DND-41 (cell line): ENCODE measurements at regions not wholly inside any gene's neighbourhood (a gene's known extent, or its start where the extent isn't known, plus 50 kb on each side); places are given as distances from the start of the nearest gene placed in this dataset.

ENCODE experiments used
- ATAC-seq: fragments of 200-7000 bp; cut with Tn5 transposase; 3 replicates; pipeline ENCODE4 v1.9.1; 2021; ENCODE audit warnings: low read depth; ENCODE audit not compliant: insufficient read depth
- DNase-seq: peaks from one replicate; pipeline ENCODE4 v3.0.0-alpha.2; 2020
- H2AFZ ChIP-seq: 2 replicates; pipeline ENCODE4 v1.6.0; 2012; ENCODE audit warnings: low read depth, low read length
- H3K27ac ChIP-seq: 2 replicates; pipeline ENCODE4 v1.5.1; 2012; ENCODE audit warnings: low read length, inconsistent platforms
- H3K27me3 ChIP-seq: fragments of 200-600 bp; sonication (generic); 2 replicates; pipeline ENCODE4 v1.6.0; 2012; ENCODE audit warnings: low read length, mild to moderate bottlenecking, inconsistent platforms; ENCODE audit not compliant: insufficient read depth, poor library complexity
- H3K36me3 ChIP-seq: 2 replicates; pipeline ENCODE4 v1.5.1; 2012; ENCODE audit warnings: low read length, inconsistent platforms; ENCODE audit not compliant: insufficient read depth
- H3K4me1 ChIP-seq: 2 replicates; pipeline ENCODE4 v1.5.1; 2012; ENCODE audit warnings: mild to moderate bottlenecking, low read length; ENCODE audit not compliant: insufficient read depth
- H3K4me2 ChIP-seq: 2 replicates; pipeline ENCODE4 v1.6.0; 2012; ENCODE audit warnings: mild to moderate bottlenecking, moderate library complexity, low read length, inconsistent platforms; ENCODE audit not compliant: insufficient read depth
- H3K4me3 ChIP-seq, 2 experiments: fragments of 200-600 bp in 1 of 2; shearing (Covaris generic) in 1 of 2; 2 replicates each; pipeline ENCODE4 v1.5.1; 2012 to 2016; ENCODE audit warnings: inconsistent platforms in 2 of 2, low read length in 2 of 2, mild to moderate bottlenecking in 2 of 2, low read depth in 1 of 2, moderate library complexity in 1 of 2
- H3K79me2 ChIP-seq: 2 replicates; pipeline ENCODE4 v1.6.0; 2012; ENCODE audit warnings: low read length, inconsistent platforms; ENCODE audit not compliant: insufficient read depth
- H3K9ac ChIP-seq: 2 replicates; pipeline ENCODE4 v1.6.0; 2012; ENCODE audit warnings: low read depth, mild to moderate bottlenecking, inconsistent platforms, low read length, moderate library complexity
- H3K9me3 ChIP-seq: 2 replicates; pipeline ENCODE4 v1.5.1; 2012; ENCODE audit warnings: low read length, moderate library complexity, mild to moderate bottlenecking, inconsistent platforms; ENCODE audit not compliant: insufficient read depth, severe bottlenecking
- H4K20me1 ChIP-seq: 2 replicates; pipeline ENCODE4 v1.6.0; 2012; ENCODE audit warnings: low read length; ENCODE audit not compliant: insufficient read depth
- EZH2 ChIP-seq: IDR thresholded peaks from 3 replicates; pipeline ENCODE4 v1.6.1; 2012; ENCODE audit warnings: borderline replicate concordance, low read depth, mild to moderate bottlenecking, moderate library complexity, low read length, inconsistent platforms; ENCODE audit not compliant: severe bottlenecking
- TF ChIP-seq, protein P1 (sequence below): IDR thresholded peaks from 2 replicates; pipeline ENCODE4 v1.5.1; 2012; ENCODE audit warnings: borderline replicate concordance, low read length, moderate library complexity, mild to moderate bottlenecking; ENCODE audit not compliant: poor library complexity, severe bottlenecking; ENCODE audit errors: extremely low read depth

DNA sequence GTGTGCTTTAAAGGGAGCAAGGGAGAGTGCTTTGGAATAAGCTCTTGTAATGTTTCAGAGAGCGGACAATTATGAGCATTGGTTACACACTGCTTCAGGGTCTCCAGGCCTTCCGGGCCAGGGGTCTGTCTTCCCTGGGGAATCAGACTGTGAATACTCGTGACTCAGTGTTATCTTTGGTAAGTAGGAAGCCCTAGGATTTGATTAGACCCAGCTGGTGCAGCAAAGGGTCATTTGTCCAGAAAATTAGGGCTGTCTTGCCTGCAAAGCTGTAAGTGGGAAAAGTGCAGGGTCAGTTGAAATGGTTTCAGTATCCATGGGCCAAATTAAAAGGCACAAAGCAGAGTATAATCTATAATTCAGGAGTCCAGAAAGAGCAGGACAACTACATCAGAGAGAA, 475.6 kb downstream of the MED13L start:
- H3K79me2 ChIP-seq, result no peaks in the 10 kb centered on the region
- DNase-seq (no peak), ATAC-seq (no peak)
- H3K9ac ChIP-seq, result no peak overlapping the region
- no peaks in the 10 kb centered on the region for H3K4me1 ChIP-seq
- no peak overlapping the region for H2AFZ ChIP-seq
- H3K4me3 ChIP-seq, result no peak overlapping the region
- TF ChIP-seq, protein P1, sequence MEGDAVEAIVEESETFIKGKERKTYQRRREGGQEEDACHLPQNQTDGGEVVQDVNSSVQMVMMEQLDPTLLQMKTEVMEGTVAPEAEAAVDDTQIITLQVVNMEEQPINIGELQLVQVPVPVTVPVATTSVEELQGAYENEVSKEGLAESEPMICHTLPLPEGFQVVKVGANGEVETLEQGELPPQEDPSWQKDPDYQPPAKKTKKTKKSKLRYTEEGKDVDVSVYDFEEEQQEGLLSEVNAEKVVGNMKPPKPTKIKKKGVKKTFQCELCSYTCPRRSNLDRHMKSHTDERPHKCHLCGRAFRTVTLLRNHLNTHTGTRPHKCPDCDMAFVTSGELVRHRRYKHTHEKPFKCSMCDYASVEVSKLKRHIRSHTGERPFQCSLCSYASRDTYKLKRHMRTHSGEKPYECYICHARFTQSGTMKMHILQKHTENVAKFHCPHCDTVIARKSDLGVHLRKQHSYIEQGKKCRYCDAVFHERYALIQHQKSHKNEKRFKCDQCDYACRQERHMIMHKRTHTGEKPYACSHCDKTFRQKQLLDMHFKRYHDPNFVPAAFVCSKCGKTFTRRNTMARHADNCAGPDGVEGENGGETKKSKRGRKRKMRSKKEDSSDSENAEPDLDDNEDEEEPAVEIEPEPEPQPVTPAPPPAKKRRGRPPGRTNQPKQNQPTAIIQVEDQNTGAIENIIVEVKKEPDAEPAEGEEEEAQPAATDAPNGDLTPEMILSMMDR, result no peak
- H4K20me1 ChIP-seq, result no peaks in the 10 kb centered on the region
- no peaks in the 10 kb centered on the region for H3K36me3 ChIP-seq
- H3K4me2 ChIP-seq, result no peak overlapping the region
- no peaks in the 10 kb centered on the region for H3K27me3 ChIP-seq
- H3K27ac ChIP-seq, result no peak overlapping the region
- H3K9me3 ChIP-seq, result no peaks in the 10 kb centered on the region

DNA sequence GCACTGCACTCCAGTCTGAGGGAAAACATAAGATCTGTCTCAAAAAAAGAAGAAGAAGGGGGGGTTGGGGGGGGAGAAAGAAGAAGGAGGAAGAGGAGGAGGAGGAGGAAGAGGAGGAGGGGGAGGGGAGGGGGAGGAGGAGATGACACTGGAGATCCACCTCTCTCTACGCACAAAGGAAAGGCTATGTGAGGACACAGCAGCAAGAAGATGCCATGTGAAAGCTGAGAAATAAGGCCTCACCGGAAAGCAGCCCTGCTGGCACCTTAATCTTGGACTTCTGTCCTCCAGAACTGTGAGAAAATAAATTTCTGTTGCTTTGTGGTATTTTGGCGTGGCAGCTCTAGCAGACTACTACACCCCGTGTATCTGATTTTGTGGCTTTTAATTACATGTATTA, 477.9 kb downstream of the MED13L start:
- no peak for TF ChIP-seq EZH2
- TF ChIP-seq, protein P1, result no peak
- H3K9ac ChIP-seq, result no peak overlapping the region

DNA sequence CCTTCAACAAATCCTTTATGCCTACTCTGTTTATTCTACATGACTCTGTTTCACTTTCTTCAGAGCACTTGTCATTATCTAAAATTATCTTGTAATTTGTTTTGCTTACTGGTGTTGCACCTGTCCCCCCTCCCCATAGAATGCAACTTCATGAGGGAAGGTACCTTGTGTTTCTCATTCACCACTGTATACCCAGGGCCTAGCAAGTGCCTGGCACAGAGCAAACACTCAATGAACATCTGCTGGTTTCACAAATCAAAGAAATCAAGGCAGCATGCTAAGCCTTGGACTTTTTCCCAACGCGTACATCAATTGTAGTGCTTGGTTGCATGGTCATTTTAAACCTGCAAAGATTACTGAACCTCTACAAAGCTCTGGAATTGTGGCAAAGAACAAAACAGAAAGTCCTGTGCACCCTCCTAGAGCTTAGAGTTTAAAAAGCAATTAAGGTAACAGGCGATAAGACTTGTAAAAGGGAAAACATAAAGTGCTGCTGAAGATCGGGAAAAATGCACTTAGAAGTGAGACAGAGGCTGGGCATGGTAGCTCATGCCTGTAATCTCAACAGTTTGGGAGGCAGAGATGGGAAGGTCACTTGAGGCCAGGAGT, 479.1 kb downstream of the MED13L start:
- ATAC-seq, result no peak
- no peaks in the 10 kb centered on the region for H3K27me3 ChIP-seq
- H2AFZ ChIP-seq, result no peak overlapping the region
- no peak overlapping the region for H3K4me2 ChIP-seq
- no peaks in the 10 kb centered on the region for H4K20me1 ChIP-seq
- TF ChIP-seq, protein P1, result no peak
- TF ChIP-seq EZH2, result no peak
- H3K9me3 ChIP-seq, result no peaks in the 10 kb centered on the region
- no peak overlapping the region for H3K4me3 ChIP-seq
- no peaks in the 10 kb centered on the region for H3K79me2 ChIP-seq
- no peak overlapping the region for H3K9ac ChIP-seq
- H3K4me1 ChIP-seq, result no peaks in the 10 kb centered on the region
- no peaks in the 10 kb centered on the region for H3K36me3 ChIP-seq
- no peak for DNase-seq
- H3K27ac ChIP-seq, result no peak overlapping the region

More for the DNA sequence above, 477.9 kb downstream of the MED13L start:
- Histone ChIP-seq H3K4me3 (no peak overlapping the region), H3K27ac (no peak overlapping the region), H3K4me1 (no peaks in the 10 kb centered on the region), H4K20me1 (no peaks in the 10 kb centered on the region), H3K9me3 (no peaks in the 10 kb centered on the region), H3K27me3 (no peaks in the 10 kb centered on the region), H3K4me2 (no peak overlapping the region), H3K79me2 (no peaks in the 10 kb centered on the region), H3K36me3 (no peaks in the 10 kb centered on the region), H2AFZ (no peak overlapping the region)
- no peak for DNase-seq
- ATAC-seq, result no peak

DNA sequence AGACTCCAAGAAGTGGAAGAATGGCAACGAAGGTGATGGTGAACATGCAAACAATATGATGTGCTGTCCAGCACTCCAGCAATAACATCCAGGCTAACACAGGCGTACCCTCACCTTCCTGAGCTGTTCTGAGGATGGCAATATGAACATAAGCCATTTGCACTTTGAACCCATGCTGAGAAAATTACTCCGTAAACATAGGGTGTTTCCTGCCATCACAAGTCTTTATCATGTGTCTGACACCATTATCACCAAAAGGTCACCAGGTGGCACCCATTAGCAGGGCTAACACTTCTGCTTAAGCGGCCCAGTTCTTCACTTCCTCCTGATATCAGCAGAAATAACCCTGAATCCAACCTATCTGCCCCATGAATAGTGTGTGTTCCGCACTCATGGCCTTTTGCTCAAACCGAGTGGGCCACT, 482.8 kb downstream of the MED13L start:
- Histone ChIP-seq H4K20me1 (no peaks in the 10 kb centered on the region), H3K79me2 (no peaks in the 10 kb centered on the region), H3K9me3 (no peaks in the 10 kb centered on the region), H3K27me3 (no peaks in the 10 kb centered on the region), H3K27ac (no peak overlapping the region), H3K4me3 (no peak overlapping the region), H2AFZ (no peak overlapping the region), H3K36me3 (no peaks in the 10 kb centered on the region), H3K9ac (no peak overlapping the region), H3K4me2 (no peak overlapping the region), H3K4me1 (no peaks in the 10 kb centered on the region)
- no peak for ATAC-seq
- no peak for DNase-seq
- no peak for TF ChIP-seq EZH2
- TF ChIP-seq, protein P1, result peak; percentile 18
